HG03432 (cell line): ENCODE measurements at regions not wholly inside any gene's neighbourhood (a gene's known extent, or its start where the extent isn't known, plus 50 kb on each side); places are given as distances from the start of the nearest gene placed in this dataset.
"Not testable (repeated sequence)": the region's sequence is repeated elsewhere in the genome, so short reads cannot be mapped to it uniquely, and the experiment has no call there.

ENCODE experiments used
- ATAC-seq: cut with Tn5 transposase; IDR thresholded peaks from one replicate; pipeline ENCODE4 v1.9.1; 2021; ENCODE audit warnings: mild to moderate bottlenecking, moderate library complexity; ENCODE audit not compliant: unreplicated experiment

GRCh38 chr6:3919849-3920248 lies 70.7 kb downstream of the FAM50B start:
- ATAC-seq = no peak

- ATAC-seq = no peak
Observed at GRCh38 chr6:3920321-3920720, 71.1 kb downstream of the FAM50B start.

GRCh38 chr6:3921663-3922062 lies 72.5 kb downstream of the FAM50B start:
- no peak for ATAC-seq

GRCh38 chr6:3922619-3923018 lies 73.4 kb downstream of the FAM50B start:
- ATAC-seq = not testable (repeated sequence)

GRCh38 chr6:3925223-3926149 lies 76.3 kb downstream of the FAM50B start:
- ATAC-seq = not testable (repeated sequence)

- no peak for ATAC-seq
Observed at GRCh38 chr6:3926150-3926482, 76.9 kb downstream of the FAM50B start.

GRCh38 chr6:3928111-3928510 lies 78.9 kb downstream of the FAM50B start:
- no peak for ATAC-seq

GRCh38 chr6:3929281-3929798 lies 80.2 kb downstream of the FAM50B start:
- no peak for ATAC-seq

- ATAC-seq = no peak
Observed at GRCh38 chr6:3937438-3937837, 88.3 kb downstream of the FAM50B start.

GRCh38 chr6:3938715-3939367 lies 89.7 kb downstream of the FAM50B start:
- no peak for ATAC-seq

- no peak for ATAC-seq
Observed at GRCh38 chr6:3939368-3939958, 90.3 kb downstream of the FAM50B start.

- ATAC-seq = no peak
Observed at GRCh38 chr6:3939964-3940363, 90.8 kb downstream of the FAM50B start.

GRCh38 chr6:3940703-3941102 lies 91.5 kb downstream of the FAM50B start:
- no peak for ATAC-seq

GRCh38 chr6:3943331-3943765 lies 94.2 kb downstream of the FAM50B start:
- no peak for ATAC-seq

- ATAC-seq = no peak
Observed at GRCh38 chr6:3944246-3944645, 95.1 kb downstream of the FAM50B start.

- no peak for ATAC-seq
Observed at GRCh38 chr6:3946778-3947177, 97.6 kb downstream of the FAM50B start.

GRCh38 chr6:3948866-3949265 lies 99.7 kb downstream of the FAM50B start:
- no peak for ATAC-seq

GRCh38 chr6:3949521-3949920 lies 100.3 kb downstream of the FAM50B start:
- no peak for ATAC-seq

GRCh38 chr6:3956054-3956453 lies 106.9 kb downstream of the FAM50B start:
- no peak for ATAC-seq

GRCh38 chr6:3957321-3957720 lies 108.1 kb downstream of the FAM50B start:
- no peak for ATAC-seq

- no peak for ATAC-seq
Observed at GRCh38 chr6:3958255-3958654, 109.1 kb downstream of the FAM50B start.

- no peak for ATAC-seq
Observed at GRCh38 chr6:3959385-3959784, 110.2 kb downstream of the FAM50B start.
